22Rv1 (cell line): ENCODE measurements at regions not wholly inside any gene's neighbourhood (a gene's known extent, or its start where the extent isn't known, plus 50 kb on each side); places are given as distances from the start of the nearest gene placed in this dataset.

ENCODE experiments used
- CTCF ChIP-seq: fragments of 450-650 bp; IDR thresholded peaks from 2 replicates; pipeline ENCODE4 v1.5.1; 2017; ENCODE audit warnings: mild to moderate bottlenecking
- ZFX ChIP-seq: fragments of 450-650 bp; IDR thresholded peaks from 2 replicates; pipeline ENCODE4 v1.6.1; 2017; ENCODE audit warnings: antibody characterized with exemption, borderline replicate concordance

- TF ChIP-seq CTCF (no peak), ZFX (no peak)
These were observed 152.8 kb downstream of the B3GNT2 start for GRCh38 chr2:62348700-62349099.
